MM.1S (cell line): ENCODE measurements at regions not wholly inside any gene's neighbourhood (a gene's known extent, or its start where the extent isn't known, plus 50 kb on each side); places are given as distances from the start of the nearest gene placed in this dataset.

Experiments
- EZH2 ChIP-seq: fragments of 300-600 bp; sonication (generic); optimal IDR thresholded peaks from 2 replicates; pipeline ENCODE3; 2017; ENCODE audit warnings: low read depth, mild to moderate bottlenecking, antibody characterized with exemption, low read length, mixed read lengths
- EZH2phosphoT487 ChIP-seq: fragments of 300-600 bp; sonication (generic); IDR thresholded peaks from 2 replicates; pipeline ENCODE4 v1.6.1; 2018; ENCODE audit warnings: antibody characterized with exemption, low read length
- TF ChIP-seq, protein P1 (sequence below): fragments of 300-600 bp; sonication (generic); IDR thresholded peaks from 2 replicates; pipeline ENCODE4 v1.5.1; 2016; ENCODE audit warnings: antibody characterized with exemption, low read length, mixed read lengths

DNA sequence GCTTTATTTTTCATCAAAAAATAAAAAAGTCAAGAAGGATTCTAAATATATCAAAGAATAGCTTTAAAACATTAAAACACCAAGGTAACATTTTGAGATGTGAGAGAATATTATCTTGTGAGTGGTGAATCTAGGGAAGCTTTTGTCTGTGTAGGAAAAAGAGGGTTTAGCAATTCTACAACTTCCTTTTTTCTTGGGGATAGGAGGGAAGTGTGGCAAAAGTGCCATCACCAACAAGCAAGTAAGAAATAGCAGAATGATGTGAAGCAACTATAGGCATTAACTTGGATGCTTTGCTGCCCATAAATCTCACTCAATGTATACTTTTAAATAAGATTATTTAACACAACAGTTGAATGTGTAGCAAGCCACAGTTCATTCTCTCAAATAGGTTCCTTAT is 57.8 kb upstream of the SUCLG2 start:
- TF ChIP-seq, protein P1, sequence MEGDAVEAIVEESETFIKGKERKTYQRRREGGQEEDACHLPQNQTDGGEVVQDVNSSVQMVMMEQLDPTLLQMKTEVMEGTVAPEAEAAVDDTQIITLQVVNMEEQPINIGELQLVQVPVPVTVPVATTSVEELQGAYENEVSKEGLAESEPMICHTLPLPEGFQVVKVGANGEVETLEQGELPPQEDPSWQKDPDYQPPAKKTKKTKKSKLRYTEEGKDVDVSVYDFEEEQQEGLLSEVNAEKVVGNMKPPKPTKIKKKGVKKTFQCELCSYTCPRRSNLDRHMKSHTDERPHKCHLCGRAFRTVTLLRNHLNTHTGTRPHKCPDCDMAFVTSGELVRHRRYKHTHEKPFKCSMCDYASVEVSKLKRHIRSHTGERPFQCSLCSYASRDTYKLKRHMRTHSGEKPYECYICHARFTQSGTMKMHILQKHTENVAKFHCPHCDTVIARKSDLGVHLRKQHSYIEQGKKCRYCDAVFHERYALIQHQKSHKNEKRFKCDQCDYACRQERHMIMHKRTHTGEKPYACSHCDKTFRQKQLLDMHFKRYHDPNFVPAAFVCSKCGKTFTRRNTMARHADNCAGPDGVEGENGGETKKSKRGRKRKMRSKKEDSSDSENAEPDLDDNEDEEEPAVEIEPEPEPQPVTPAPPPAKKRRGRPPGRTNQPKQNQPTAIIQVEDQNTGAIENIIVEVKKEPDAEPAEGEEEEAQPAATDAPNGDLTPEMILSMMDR = no peak
- TF ChIP-seq EZH2phosphoT487 = no peak
- no peak for TF ChIP-seq EZH2
